Duodenal mucosa (tissue), 2 donors: ENCODE measurements at regions not wholly inside any gene's neighbourhood (a gene's known extent, or its start where the extent isn't known, plus 50 kb on each side); places are given as distances from the start of the nearest gene placed in this dataset.

Experiments
- H3K27ac ChIP-seq: one replicate; pipeline ENCODE4 v1.7.0; 2013; ENCODE audit warnings: low read depth, low read length
- H3K27me3 ChIP-seq, 2 donors: one replicate each; pipeline ENCODE4 v1.7.0; 2013; ENCODE audit warnings: low read length in 2 of 2, control low read depth in 1 of 2; ENCODE audit not compliant: insufficient read depth in 2 of 2, control insufficient read depth in 1 of 2
- H3K36me3 ChIP-seq, 2 donors: one replicate each; pipeline ENCODE4 v1.7.0; 2013; ENCODE audit warnings: low read length in 2 of 2, control low read depth in 1 of 2; ENCODE audit not compliant: insufficient read depth in 2 of 2, control insufficient read depth in 1 of 2
- H3K4me1 ChIP-seq, 2 donors: one replicate each; pipeline ENCODE4 v1.7.0; 2013; ENCODE audit warnings: low read length in 2 of 2, control low read depth in 1 of 2; ENCODE audit not compliant: insufficient read depth in 2 of 2, control insufficient read depth in 1 of 2
- H3K4me3 ChIP-seq, 2 donors: one replicate each; pipeline ENCODE4 v1.7.0; 2013; ENCODE audit warnings: low read length in 2 of 2, low read depth in 1 of 2
- H3K9ac ChIP-seq, 2 donors: one replicate each; pipeline ENCODE4 v1.7.0; 2013; ENCODE audit warnings: low read length in 2 of 2, low read depth in 1 of 2
- H3K9me3 ChIP-seq, 2 donors: one replicate each; pipeline ENCODE4 v1.7.0; 2013; ENCODE audit warnings: low read length in 2 of 2, control low read depth in 1 of 2; ENCODE audit not compliant: control insufficient read depth in 1 of 2

DNA sequence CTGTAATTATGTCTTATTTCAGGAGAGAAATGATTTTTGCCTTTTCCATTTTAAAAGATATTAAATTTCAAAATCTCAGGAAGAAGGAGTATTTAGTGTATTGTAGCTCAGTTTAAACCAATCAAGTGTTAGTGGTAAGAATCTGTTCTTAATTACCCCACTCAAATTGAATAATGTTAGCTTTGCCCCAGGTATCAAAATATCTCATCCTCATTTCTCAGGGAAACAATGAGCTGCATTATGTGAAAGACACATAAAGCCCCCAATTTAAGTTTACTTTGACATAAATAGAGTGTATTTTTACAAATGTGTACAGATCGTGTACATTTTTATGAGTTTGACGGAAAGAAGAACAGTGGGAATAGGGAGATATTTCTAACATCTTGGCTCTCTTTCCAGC is 317.4 kb upstream of the RARB start:
- Histone ChIP-seq H3K9me3 (no peaks in the 10 kb centered on the region), H3K4me1 (no peaks in the 10 kb centered on the region), H3K4me3 (no peak overlapping the region), H3K27ac (no peak overlapping the region), H3K9ac (no peak overlapping the region), H3K36me3 (no peaks in the 10 kb centered on the region), H3K27me3 (no peaks in the 10 kb centered on the region)

GRCh38 chr3:25113891-25114290 is 314.2 kb upstream of the RARB start:
- no peaks in the 10 kb centered on the region for H3K9me3 ChIP-seq
- no peaks in the 10 kb centered on the region for H3K27me3 ChIP-seq
- H3K36me3 ChIP-seq = no peaks in the 10 kb centered on the region
- no peak overlapping the region for H3K27ac ChIP-seq
- H3K9ac ChIP-seq = no peak overlapping the region
- no peak overlapping the region for H3K4me3 ChIP-seq
- no peaks in the 10 kb centered on the region for H3K4me1 ChIP-seq

GRCh38 chr3:25114532-25114931 is 313.5 kb upstream of the RARB start:
- no peaks in the 10 kb centered on the region for H3K27me3 ChIP-seq
- no peak overlapping the region for H3K9ac ChIP-seq
- no peaks in the 10 kb centered on the region for H3K36me3 ChIP-seq
- H3K4me1 ChIP-seq = no peaks in the 10 kb centered on the region
- H3K9me3 ChIP-seq = no peaks in the 10 kb centered on the region
- H3K27ac ChIP-seq = no peak overlapping the region
- no peak overlapping the region for H3K4me3 ChIP-seq

DNA sequence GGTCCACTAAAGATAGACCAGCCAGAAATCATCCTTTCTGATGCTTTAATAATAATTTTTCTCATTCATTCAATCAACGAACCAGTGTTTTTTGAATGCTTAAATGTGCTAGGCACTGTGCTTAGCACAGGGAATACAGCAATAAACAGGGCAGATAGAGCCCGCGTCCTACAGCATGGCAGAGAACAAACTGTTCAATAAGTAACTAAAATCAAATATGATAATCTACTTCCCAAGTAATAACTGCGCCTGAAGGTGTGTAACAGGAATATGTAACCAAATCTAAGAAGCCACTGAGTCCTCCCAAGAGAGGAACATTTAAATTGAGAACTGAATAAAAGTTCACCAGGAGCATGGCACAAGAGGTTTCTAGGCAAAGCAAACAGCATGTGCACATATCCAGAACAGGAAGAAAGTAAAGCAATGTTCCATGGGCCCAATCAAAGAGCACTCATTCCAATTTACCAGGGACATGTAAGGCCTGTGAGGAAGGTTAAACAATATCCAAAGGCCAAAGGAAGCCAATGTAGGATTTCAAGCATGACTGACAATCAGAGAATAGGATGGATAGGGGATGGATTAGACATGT is 311.0 kb upstream of the RARB start:
- H3K36me3 ChIP-seq = no peaks in the 10 kb centered on the region
- no peak overlapping the region for H3K4me3 ChIP-seq
- no peaks in the 10 kb centered on the region for H3K4me1 ChIP-seq
- H3K9ac ChIP-seq = no peak overlapping the region
- no peaks in the 10 kb centered on the region for H3K27me3 ChIP-seq
- no peaks in the 10 kb centered on the region for H3K9me3 ChIP-seq
- no peak overlapping the region for H3K27ac ChIP-seq

- Histone ChIP-seq H3K4me1 (no peaks in the 10 kb centered on the region), H3K9ac (no peak overlapping the region), H3K27ac (no peak overlapping the region), H3K9me3 (no peaks in the 10 kb centered on the region), H3K27me3 (no peaks in the 10 kb centered on the region), H3K4me3 (no peak overlapping the region), H3K36me3 (no peaks in the 10 kb centered on the region)
These were observed 308.4 kb upstream of the RARB start for GRCh38 chr3:25119682-25120081.

GRCh38 chr3:25120665-25121064 is 307.4 kb upstream of the RARB start:
- H3K9me3 ChIP-seq = no peaks in the 10 kb centered on the region
- no peaks in the 10 kb centered on the region for H3K36me3 ChIP-seq

DNA sequence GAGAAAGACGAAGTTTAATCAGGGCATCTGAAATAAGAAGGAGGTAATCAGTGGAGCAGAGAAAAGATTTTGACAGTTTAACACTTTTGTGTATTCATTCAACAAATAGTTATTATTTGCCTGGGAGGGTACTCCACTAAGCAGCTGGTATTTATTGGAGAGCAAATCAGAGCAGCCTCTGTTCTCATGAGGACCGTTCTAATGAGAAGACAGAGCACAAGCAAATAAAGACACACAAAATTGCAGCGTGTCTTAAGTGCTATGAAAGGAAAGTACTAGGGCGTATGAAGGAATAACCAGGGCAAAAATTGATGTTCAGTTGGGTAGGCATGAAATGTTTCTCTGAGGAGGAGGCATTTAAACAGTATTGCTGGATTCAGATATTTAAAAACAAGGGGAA is 302.9 kb upstream of the RARB start:
- Histone ChIP-seq H3K4me1 (no peaks in the 10 kb centered on the region), H3K36me3 (no peaks in the 10 kb centered on the region)

More at GRCh38 chr3:25120665-25121064, 307.4 kb upstream of the RARB start:
- Histone ChIP-seq H3K4me1 (no peaks in the 10 kb centered on the region), H3K27ac (no peak overlapping the region), H3K27me3 (no peaks in the 10 kb centered on the region), H3K4me3 (no peak overlapping the region), H3K9ac (no peak overlapping the region)

DNA sequence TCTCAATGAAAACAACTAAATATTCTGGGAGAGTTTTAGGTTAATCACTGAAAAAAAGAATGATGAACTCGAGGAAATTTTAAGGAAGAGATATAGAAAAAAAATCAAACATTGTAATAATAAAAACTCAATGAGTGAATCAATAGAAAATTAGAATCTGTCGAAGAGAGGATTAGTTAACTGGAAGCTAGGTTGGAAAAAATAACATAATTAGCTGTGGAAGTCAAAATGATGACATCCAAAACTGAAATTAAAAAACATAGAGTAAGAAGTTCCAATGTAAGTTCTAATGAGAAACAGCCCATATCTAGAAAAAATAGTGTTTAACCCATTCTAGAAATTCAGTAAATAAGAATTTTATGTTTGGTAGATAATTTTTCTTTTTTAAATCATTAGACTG is 299.3 kb upstream of the RARB start:
- H3K36me3 ChIP-seq = no peaks in the 10 kb centered on the region
- no peaks in the 10 kb centered on the region for H3K4me1 ChIP-seq
- no peak overlapping the region for H3K9ac ChIP-seq
- no peak overlapping the region for H3K27ac ChIP-seq
- H3K9me3 ChIP-seq = no peaks in the 10 kb centered on the region
- no peaks in the 10 kb centered on the region for H3K27me3 ChIP-seq
- H3K4me3 ChIP-seq = no peak overlapping the region

More for the DNA sequence above, 302.9 kb upstream of the RARB start:
- Histone ChIP-seq H3K27me3 (no peaks in the 10 kb centered on the region), H3K9ac (no peak overlapping the region), H3K27ac (no peak overlapping the region), H3K9me3 (no peaks in the 10 kb centered on the region), H3K4me3 (no peak overlapping the region)

- no peaks in the 10 kb centered on the region for H3K9me3 ChIP-seq
- no peaks in the 10 kb centered on the region for H3K27me3 ChIP-seq
- H3K27ac ChIP-seq = no peak overlapping the region
- no peaks in the 10 kb centered on the region for H3K4me1 ChIP-seq
- no peak overlapping the region for H3K9ac ChIP-seq
- no peak overlapping the region for H3K4me3 ChIP-seq
- H3K36me3 ChIP-seq = no peaks in the 10 kb centered on the region
These were observed 297.1 kb upstream of the RARB start for GRCh38 chr3:25130724-25131520.

DNA sequence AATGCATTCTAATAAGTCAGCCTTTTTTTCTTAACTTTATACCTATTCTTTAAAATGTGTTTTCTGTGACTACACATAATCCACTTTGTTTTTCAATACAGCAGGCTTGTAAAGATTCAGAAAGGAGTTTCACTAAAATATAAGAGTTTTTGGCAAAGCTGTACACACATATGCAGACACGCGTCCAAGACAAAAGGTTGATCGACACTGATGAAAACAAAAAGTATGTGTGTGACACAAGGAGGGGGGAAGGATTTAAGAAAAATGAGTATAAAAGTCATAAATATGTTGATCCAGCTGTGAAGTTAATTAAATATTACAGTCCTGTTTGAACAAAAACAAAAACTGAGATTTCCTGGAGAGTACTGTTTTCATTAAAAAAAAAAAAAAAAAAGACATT is 294.5 kb upstream of the RARB start:
- no peaks in the 10 kb centered on the region for H3K27me3 ChIP-seq

More for the DNA sequence above, 294.5 kb upstream of the RARB start:
- Histone ChIP-seq H3K4me3 (no peak overlapping the region), H3K9me3 (no peaks in the 10 kb centered on the region), H3K27ac (no peak overlapping the region), H3K4me1 (no peaks in the 10 kb centered on the region), H3K36me3 (no peaks in the 10 kb centered on the region), H3K9ac (no peak overlapping the region)
